ENCODE measurements at regions not wholly inside any gene's neighbourhood (a gene's known extent, or its start where the extent isn't known, plus 50 kb on each side); places are given as distances from the start of the nearest gene placed in this dataset.

GRCh38 chr2:206846331-206846730, 80.9 kb downstream of the FASTKD2 start (continued):
- TF ChIP-seq CHD7 (IDR thresholded peaks at IDR 0.05; ENCODE audit: insufficient replicate concordance, low read length) (no peak), CTBP2 (IDR thresholded peaks at IDR 0.05; ENCODE audit: borderline replicate concordance, insufficient read depth, insufficient read length, low read length) (no peak), RAD21 (IDR thresholded peaks at IDR 0.05 in 1 of 2, conservative IDR thresholded peaks at IDR 0.05 in 1 of 2; ENCODE audit: low read depth in 2 of 2, low read length in 2 of 2) (no peak), GABPA (IDR thresholded peaks at IDR 0.05; ENCODE audit: borderline replicate concordance, insufficient read depth, low read length) (no peak)
